ENCODE measurements at regions not wholly inside any gene's neighbourhood (a gene's known extent, or its start where the extent isn't known, plus 50 kb on each side); places are given as distances from the start of the nearest gene placed in this dataset.
A peak's percentile ranks its signal among the peaks of the same experiment; 100 is the strongest.

DNA sequence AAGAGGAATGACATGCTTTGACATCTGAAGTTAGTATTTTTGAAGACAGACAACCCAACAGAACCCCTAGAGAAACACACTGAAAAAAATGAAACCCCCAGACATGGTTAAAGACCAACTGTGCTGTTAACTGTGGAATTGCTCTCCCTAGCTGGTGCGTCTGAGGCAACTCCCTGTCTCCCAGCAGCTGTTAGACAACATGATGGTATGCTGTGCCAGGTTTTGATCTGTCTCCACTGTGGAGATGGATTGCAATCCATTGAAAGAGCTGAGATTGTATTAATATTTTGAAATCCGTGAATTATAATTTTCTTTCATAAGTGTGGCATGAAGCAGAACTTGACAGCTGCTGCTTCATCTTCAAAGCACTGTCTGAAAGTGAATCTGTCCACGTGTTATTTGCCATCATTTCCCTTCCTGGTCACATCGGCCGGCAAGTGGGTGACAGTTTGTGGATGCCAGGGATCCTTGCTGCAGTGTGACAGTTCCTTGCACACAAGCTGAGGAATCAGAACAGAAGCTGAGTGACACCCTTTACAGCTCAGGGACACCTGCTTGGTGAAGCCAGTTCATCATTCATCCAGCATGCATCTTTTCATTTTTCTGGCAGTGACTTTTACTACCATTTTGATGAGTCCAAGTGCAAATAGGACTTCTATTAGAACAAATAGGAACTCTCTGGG is 58.2 kb upstream of the ACSL3 start:
- Histone ChIP-seq H3K27ac (no peak overlapping the region), H3K4me3 (no peak overlapping the region), H3K4me1 (replicated peaks in 1 of 2) (peaks cover 18 to 21% of the 10 kb centered on the region in 2 donors)
- peak in 3 of 8 experiments; percentile 24 to 86 (median 47) for ATAC-seq (replicated peaks in 6 of 8)
- in situ Hi-C loops (cut with MboI; ENCODE audit: low pct_unique_long_range_greater_than_20kb in 2 of 9, low sequenced_read_pairs in 9 of 9, unreplicated experiment in 9 of 9): no loop called here
- WGBS, 10 experiments: 0 to 92% (median 82%) methylated on average over 1 to 5 of the region's 5 CpGs; no CpG with 5 or more reads in 3 of the 10 experiments

DNA sequence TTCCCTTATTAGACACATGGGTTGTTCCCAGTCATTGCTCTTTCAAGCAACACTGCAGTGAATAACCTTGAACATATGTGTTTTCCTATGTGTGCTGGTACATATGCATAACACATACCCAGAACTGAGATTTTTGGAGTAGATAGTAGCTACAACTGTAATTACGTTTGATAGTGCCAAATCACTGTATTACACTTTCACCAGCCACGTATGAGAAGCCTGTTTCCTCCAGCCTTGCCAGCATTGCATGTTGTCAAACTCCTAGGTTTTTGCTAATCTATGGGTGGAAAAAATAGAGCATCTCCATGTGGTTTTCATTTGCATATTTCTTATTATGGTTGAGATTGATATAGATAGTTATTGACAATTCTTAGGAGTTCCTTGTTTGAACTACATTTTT is 56.5 kb upstream of the ACSL3 start:
- H3K4me3 ChIP-seq: no peak overlapping the region
- no peak overlapping the region for H3K27ac ChIP-seq
- in situ Hi-C loops (cut with MboI; ENCODE audit: low pct_unique_long_range_greater_than_20kb in 2 of 9, low sequenced_read_pairs in 9 of 9, unreplicated experiment in 9 of 9): no loop called here
- H3K4me1 ChIP-seq (replicated peaks in 1 of 2): peaks cover 18 to 21% of the 10 kb centered on the region in 2 donors
- ATAC-seq (replicated peaks in 6 of 8): no peak
- WGBS, 10 experiments: 0 to 100% (median 66%) methylated on average over 1 to 2 of the region's 2 CpGs; no CpG with 5 or more reads in 4 of the 10 experiments

DNA sequence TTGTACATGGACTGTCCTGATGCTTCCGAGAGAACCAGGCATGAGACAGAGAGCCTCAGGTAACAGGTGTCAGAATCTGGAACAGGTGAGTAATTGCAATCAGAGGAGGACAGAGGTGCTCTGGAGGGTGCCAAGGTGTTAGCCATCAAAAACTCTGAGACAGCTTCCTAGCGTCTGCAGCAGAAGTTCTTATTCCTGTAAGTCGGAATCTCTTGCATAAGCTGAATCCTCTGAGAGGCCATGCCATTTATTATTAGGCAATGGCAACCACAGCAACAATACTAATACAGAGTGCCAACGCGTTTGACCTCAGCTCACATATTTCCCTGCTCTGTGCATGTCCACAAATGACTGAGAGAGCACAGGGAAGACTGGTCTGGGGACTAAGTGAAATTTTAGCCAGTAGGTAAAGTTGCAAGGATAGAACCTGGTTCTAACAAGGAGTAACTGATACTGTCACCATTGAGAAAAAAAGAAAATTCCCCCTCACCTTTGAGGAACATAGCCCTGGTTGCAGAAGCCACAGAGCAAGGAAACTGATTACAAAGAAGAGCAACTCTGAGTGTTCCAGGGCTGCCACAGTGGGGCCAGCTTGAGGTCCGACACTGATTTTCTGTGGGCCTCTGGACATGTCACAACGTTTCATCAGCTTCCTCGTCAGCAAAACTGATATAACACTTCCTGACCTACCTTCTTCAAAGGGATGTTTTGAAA is 55.1 kb upstream of the ACSL3 start:
- 20 to 100% (median 83%) methylated on average over 3 to 8 of the region's 8 CpGs; no CpG with 5 or more reads in 2 of the 10 experiments for WGBS, 10 experiments
- peaks cover 18 to 21% of the 10 kb centered on the region in 2 donors for H3K4me1 ChIP-seq (replicated peaks in 1 of 2)
- in situ Hi-C loops (cut with MboI; ENCODE audit: low pct_unique_long_range_greater_than_20kb in 2 of 9, low sequenced_read_pairs in 9 of 9, unreplicated experiment in 9 of 9): no loop called here
- H3K27ac ChIP-seq: peak overlapping the region in 1 of 2 donors; percentile 74
- ATAC-seq (replicated peaks in 6 of 8): peak in 5 of 8 experiments; percentile 60 to 92 (median 78)
- no peak overlapping the region for H3K4me3 ChIP-seq

GRCh38 chr2:222806526-222807137 is 54.2 kb upstream of the ACSL3 start:
- peak in 4 of 8 experiments; percentile 17 to 32 (median 20) for ATAC-seq (replicated peaks in 6 of 8)
- in situ Hi-C loops (cut with MboI; ENCODE audit: low pct_unique_long_range_greater_than_20kb in 2 of 9, low sequenced_read_pairs in 9 of 9, unreplicated experiment in 9 of 9): no loop called here
- Histone ChIP-seq H3K27ac (peak overlapping the region in 1 of 2 donors; percentile 44), H3K4me1 (replicated peaks in 1 of 2) (peaks cover 18 to 21% of the 10 kb centered on the region in 2 donors), H3K4me3 (no peak overlapping the region)
- WGBS, 10 experiments: 50 to 93% (median 70%) methylated on average over 1 to 5 of the region's 5 CpGs

DNA sequence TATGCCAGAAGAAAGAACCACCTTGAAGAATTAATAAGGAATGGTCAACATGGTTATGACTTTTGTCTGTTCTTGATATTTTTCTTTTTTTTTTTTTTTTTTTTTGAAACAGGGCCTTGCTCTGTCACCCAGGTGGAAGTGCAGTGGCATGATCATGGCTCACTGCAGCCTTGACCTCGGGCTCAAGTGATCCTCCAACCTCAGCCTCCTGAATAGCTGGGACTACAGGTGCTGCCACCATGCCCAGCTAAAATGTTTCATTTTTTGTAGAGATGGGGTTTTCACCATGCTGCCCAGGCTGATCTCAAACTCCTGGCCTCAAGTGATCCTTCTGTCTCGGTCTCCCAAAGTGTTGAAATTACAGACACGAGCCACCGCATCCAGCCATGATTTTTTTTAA is 53.4 kb upstream of the ACSL3 start:
- ATAC-seq (replicated peaks in 6 of 8): no peak
- Histone ChIP-seq H3K4me1 (replicated peaks in 1 of 2) (peaks cover 18 to 21% of the 10 kb centered on the region in 2 donors), H3K27ac (no peak overlapping the region), H3K4me3 (no peak overlapping the region)
- in situ Hi-C loops (cut with MboI; ENCODE audit: low pct_unique_long_range_greater_than_20kb in 2 of 9, low sequenced_read_pairs in 9 of 9, unreplicated experiment in 9 of 9): no loop called here
- WGBS, 10 experiments: 50 to 100% (median 78%) methylated on average over 1 to 4 of the region's 4 CpGs; no CpG with 5 or more reads in 3 of the 10 experiments

- no peak overlapping the region for H3K4me3 ChIP-seq
- ATAC-seq (replicated peaks in 6 of 8): no peak
- no peak overlapping the region for H3K27ac ChIP-seq
- H3K4me1 ChIP-seq (replicated peaks in 1 of 2): peaks cover 18 to 21% of the 10 kb centered on the region in 2 donors
- whole genome bisulfite sequencing, 10 experiments: 60 to 100% (median 92%) methylated on average over 1 to 2 of the region's 2 CpGs; no CpG with 5 or more reads in 1 of the 10 experiments
- in situ Hi-C loops (cut with MboI; ENCODE audit: low pct_unique_long_range_greater_than_20kb in 2 of 9, low sequenced_read_pairs in 9 of 9, unreplicated experiment in 9 of 9): no loop called here
Measured at GRCh38 chr2:222809582-222809981, 51.3 kb upstream of the ACSL3 start.

DNA sequence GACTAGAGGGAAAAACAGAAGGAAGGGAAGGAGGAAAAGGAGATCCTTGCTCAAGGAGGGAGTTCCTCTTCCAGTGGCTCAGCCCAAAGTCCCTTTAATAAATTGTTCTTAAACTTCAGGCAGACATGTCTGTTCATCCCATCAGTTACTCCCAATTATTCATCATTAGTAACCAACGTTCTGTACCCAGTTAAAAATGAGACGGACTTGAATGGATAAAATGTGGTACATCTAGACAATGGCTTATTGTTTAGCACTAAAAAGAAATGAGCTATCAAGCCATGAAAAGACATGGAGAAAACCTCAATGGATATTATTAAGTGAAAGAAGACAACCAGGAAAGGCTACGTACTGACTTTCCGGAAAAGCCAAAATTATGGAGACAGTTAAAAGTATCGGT is 50.8 kb upstream of the ACSL3 start:
- in situ Hi-C loops (cut with MboI; ENCODE audit: low pct_unique_long_range_greater_than_20kb in 2 of 9, low sequenced_read_pairs in 9 of 9, unreplicated experiment in 9 of 9): no loop called here
- Histone ChIP-seq H3K4me3 (no peak overlapping the region), H3K4me1 (replicated peaks in 1 of 2) (peaks cover 18 to 21% of the 10 kb centered on the region in 2 donors), H3K27ac (no peak overlapping the region)
- ATAC-seq (replicated peaks in 6 of 8): no peak
- WGBS, 10 experiments: 60 to 100% (median 89%) methylated on average over 1 to 5 of the region's 5 CpGs; no CpG with 5 or more reads in 1 of the 10 experiments
